HG03442 (cell line): ENCODE measurements at regions not wholly inside any gene's neighbourhood (a gene's known extent, or its start where the extent isn't known, plus 50 kb on each side); places are given as distances from the start of the nearest gene placed in this dataset.
"Not testable (repeated sequence)": the region's sequence is repeated elsewhere in the genome, so short reads cannot be mapped to it uniquely, and the experiment has no call there.

Experiments used
- ATAC-seq: cut with Tn5 transposase; IDR thresholded peaks from one replicate; pipeline ENCODE4 v1.9.1; 2021; ENCODE audit warnings: mild to moderate bottlenecking, moderate library complexity; ENCODE audit not compliant: unreplicated experiment

GRCh38 chr13:31385540-31385939 is 185.8 kb downstream of the B3GLCT start:
- ATAC-seq, result no peak

DNA sequence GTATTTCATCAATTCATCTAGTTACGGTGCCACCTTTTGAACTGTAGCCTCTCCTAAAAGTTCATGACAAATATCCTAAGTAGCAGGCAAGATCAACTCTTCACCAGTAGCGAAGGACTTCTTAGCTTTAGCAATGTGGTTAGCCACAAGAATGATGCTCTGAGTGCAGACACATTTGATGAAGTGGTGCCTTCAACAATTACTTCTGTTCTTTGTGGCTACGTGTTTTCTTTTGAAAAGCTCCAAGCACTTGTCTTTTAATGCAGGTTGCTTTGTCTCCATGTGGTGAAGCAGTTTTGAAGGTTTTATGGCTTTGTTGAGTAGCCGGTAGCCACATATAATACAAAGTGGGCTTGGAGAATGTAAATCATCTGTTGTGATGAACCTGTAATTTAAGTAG is 194.7 kb downstream of the B3GLCT start:
- ATAC-seq, result no peak

- no peak for ATAC-seq
These were observed 195.3 kb downstream of the B3GLCT start for GRCh38 chr13:31395090-31395489.

- no peak for ATAC-seq
These were observed 199.9 kb downstream of the B3GLCT start for GRCh38 chr13:31399690-31400089.

GRCh38 chr13:31403711-31404110 is 203.9 kb downstream of the B3GLCT start:
- ATAC-seq, result not testable (repeated sequence)

GRCh38 chr13:31408927-31409326 is 209.2 kb downstream of the B3GLCT start:
- ATAC-seq, result no peak

DNA sequence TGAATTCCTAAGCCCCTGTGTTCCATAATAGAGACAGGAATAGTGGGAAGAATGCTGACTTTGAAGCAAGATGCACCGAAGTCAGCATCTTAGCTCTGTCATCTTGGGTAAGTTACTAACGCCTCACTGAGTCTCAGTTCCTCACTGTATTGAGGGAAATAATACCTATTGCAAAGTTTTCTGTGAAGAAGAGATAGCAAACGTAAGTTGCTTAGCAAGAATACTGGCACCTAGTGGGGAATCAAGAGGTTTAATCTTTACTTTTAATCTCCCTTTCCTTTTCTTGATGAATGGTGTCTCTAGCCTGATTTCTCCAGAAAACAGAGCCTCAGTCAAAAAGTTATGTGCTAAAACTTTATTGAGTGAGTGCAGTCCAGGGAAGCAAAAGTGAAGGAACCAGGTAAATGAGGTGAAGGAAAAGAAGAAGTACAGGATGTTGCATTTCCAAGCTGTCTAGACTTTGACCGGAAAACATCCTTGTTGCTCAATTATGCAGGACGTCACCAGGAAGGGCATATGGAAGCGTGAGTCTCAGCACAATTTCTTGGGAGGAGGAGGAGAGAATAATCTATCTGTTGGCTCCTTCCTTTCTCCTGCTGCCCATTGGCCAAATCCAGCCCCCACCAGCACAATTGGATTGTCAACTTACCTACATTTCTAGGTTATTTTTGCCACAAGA is 210.0 kb downstream of the B3GLCT start:
- no peak for ATAC-seq

GRCh38 chr13:31413516-31413915 is 213.7 kb downstream of the B3GLCT start:
- ATAC-seq, result no peak

DNA sequence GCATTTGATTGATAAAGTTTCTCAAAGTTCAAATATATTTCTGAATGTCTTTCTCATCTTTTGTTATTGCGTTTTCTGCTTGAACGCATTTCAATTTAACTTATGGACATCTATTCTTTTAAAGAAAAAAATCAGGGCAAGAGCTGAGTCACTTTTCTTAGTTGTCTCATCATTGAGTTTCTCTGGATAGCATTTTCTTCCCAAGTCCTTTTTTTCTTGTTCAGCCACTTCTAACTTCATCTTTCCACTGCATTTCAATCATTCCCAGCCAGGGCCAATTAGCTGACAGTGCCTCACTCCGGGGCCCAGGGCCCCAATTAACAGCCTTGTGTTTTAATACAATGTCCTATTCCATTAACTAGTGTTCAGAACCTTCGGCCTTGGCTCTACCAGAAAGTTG is 216.3 kb downstream of the B3GLCT start:
- ATAC-seq, result no peak

DNA sequence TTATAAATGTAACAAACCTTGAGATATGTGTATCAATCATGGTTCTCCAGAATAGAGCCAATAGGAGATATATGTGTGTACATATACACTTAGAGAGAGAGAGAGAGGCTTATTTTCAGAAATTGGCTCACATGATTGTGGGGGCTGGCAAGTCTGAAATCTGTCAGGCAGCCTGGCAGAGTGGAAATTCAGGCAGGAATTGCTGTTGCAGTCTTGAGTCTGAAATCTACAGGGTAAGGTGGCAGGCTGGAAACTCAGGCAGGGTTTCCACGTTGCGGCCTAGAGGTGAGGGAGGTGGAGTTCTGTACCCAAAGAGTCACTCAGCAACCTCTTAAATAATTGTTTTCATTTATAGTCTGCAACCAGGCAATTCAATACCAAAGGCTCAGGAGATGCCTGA is 218.4 kb downstream of the B3GLCT start:
- no peak for ATAC-seq

- no peak for ATAC-seq
These were observed 222.0 kb downstream of the B3GLCT start for GRCh38 chr13:31421756-31422155.

DNA sequence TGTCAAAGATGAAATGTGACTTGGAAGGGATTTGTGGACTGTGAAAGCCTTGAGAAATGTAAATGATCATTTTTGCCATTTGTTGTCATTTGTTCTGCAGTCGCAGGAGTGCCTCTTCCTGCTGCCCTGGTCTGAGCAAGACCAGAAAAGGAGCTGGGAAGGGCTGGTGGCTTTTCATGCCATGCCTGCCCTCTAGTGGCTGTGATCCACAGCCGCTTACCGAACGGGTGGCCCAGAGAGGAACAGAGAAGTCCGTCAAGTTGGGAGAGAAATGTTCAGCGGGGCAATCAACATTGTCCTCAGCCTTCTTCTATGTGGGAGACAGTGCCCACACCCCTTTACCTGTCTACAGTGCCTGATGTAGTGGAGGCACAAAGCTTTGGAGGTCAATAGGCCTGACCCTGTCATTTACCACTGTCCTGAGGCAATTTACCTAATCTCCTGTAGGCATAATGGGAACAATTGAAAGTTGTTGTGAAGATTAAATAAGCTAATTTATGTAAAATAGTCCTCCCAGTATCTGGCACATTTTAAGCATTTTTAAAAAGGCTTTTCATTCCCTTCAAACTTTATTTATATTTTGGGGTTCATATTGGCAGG is 224.5 kb downstream of the B3GLCT start:
- peak; percentile 99 for ATAC-seq

GRCh38 chr13:31426395-31426794 is 226.6 kb downstream of the B3GLCT start:
- no peak for ATAC-seq

- ATAC-seq, result no peak
These were observed 227.7 kb downstream of the B3GLCT start for GRCh38 chr13:31427151-31428100.

DNA sequence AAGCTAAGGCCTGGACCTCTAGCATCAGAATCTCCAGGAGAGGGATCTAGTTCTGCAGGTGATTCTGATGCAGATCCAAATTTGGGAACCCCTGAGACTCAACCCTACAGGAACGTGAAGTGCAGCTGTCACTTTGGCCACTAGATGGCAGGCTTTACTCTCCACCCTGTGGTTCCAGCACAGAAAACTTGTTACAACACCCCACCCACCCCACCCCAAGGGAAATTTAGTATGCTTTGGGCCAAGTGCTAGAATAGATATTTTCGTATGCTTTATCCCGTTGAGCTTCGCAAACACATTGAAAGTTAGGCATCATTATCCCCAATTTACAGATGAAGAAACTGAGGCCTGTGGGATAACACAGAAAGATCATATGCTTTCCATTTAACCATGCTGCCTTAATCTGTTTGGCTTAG is 232.0 kb downstream of the B3GLCT start:
- peak; percentile 65 for ATAC-seq

- no peak for ATAC-seq
These were observed 233.4 kb downstream of the B3GLCT start for GRCh38 chr13:31433207-31433606.

DNA sequence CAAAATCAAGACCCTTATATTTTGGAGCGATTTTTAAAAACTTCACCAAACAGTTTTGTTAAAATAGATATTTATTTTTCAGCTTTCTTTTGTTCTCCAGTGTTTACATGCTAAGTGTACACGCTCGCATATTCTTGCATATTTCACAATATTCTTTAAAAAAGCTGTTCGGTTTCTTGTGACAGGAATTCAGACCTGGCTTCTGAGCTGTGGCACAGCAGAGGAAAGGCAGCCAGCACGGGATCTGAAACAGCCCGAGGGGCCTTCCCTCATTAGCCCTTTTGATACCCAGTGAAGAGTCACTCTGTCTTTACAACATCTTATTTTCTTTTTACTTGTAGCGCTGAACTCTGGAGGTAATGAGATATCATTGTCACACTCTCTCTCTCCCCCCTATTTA is 234.0 kb downstream of the B3GLCT start:
- ATAC-seq, result no peak

GRCh38 chr13:31434613-31435012 is 234.8 kb downstream of the B3GLCT start:
- no peak for ATAC-seq

GRCh38 chr13:31435536-31435935 is 235.8 kb downstream of the B3GLCT start:
- no peak for ATAC-seq

GRCh38 chr13:31436478-31436877 is 236.7 kb downstream of the B3GLCT start:
- no peak for ATAC-seq

DNA sequence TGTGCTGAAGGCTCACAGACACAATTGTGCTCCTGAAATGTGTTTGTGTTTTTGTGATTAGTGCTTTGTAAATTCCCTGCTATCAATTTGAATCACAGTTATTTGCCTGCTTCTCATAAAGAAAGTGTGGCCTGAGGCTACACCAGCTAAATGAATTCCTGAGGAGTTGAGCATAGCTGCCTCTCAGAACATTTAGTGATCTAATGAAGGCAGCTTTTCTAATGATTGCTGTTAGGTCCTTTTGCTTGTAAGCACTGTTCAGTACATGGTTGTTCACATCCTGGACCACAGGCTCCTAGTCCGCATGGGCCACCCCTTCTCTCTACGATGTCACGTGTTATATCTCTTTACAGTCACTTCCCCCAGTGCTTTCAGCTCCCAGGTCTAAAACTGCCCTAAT is 238.2 kb downstream of the B3GLCT start:
- no peak for ATAC-seq

- no peak for ATAC-seq
These were observed 240.4 kb downstream of the B3GLCT start for GRCh38 chr13:31440132-31440531.
